ENCODE measurements at regions not wholly inside any gene's neighbourhood (a gene's known extent, or its start where the extent isn't known, plus 50 kb on each side); places are given as distances from the start of the nearest gene placed in this dataset.
A peak's percentile ranks its signal among the peaks of the same experiment; 100 is the strongest.

- Histone ChIP-seq H3K4me1 (no peaks in the 10 kb centered on the region), H3K27me3 (no peaks in the 10 kb centered on the region), H3K9me3 (no peaks in the 10 kb centered on the region), H3K27ac (no peak overlapping the region), H3K36me3 (no peaks in the 10 kb centered on the region), H3K4me3 (no peak overlapping the region)
- WGBS, 2 donors, result 63 to 82% methylated on average over 4 of the region's 4 CpGs
- TF ChIP-seq POLR2A (IDR thresholded peaks at IDR 0.05) (no peak), CTCF (IDR thresholded peaks at IDR 0.05) (no peak), POLR2AphosphoS5 (IDR thresholded peaks at IDR 0.05) (no peak), EP300 (IDR thresholded peaks at IDR 0.05) (no peak)
- no peak for DNase-seq
- ATAC-seq (ENCODE audit: low FRiP score in 2 of 2), result peak in 1 of 2 donors; percentile 38
Observed at GRCh38 chr1:222107975-222108374, 366.1 kb upstream of the DUSP10 start.

GRCh38 chr1:222107267-222107666, 365.4 kb upstream of the DUSP10 start:
- ATAC-seq (ENCODE audit: low FRiP score in 2 of 2) (no peak), DNase-seq (no peak)
- H3K4me3 ChIP-seq, result no peak overlapping the region
- H3K4me1 ChIP-seq, result no peaks in the 10 kb centered on the region
- 66 to 82% methylated on average over 5 of the region's 5 CpGs for WGBS, 2 donors
- H3K36me3 ChIP-seq, result no peaks in the 10 kb centered on the region
- H3K27me3 ChIP-seq, result no peaks in the 10 kb centered on the region
- H3K9me3 ChIP-seq, result no peaks in the 10 kb centered on the region
- TF ChIP-seq POLR2A (IDR thresholded peaks at IDR 0.05) (no peak), CTCF (IDR thresholded peaks at IDR 0.05) (no peak), POLR2AphosphoS5 (IDR thresholded peaks at IDR 0.05) (no peak), EP300 (IDR thresholded peaks at IDR 0.05) (no peak)
- no peak overlapping the region for H3K27ac ChIP-seq

- no peak for DNase-seq
- ATAC-seq (ENCODE audit: low FRiP score in 2 of 2), result no peak
- no peak overlapping the region for H3K4me3 ChIP-seq
- H3K27ac ChIP-seq, result no peak overlapping the region
- no peaks in the 10 kb centered on the region for H3K27me3 ChIP-seq
- no peaks in the 10 kb centered on the region for H3K4me1 ChIP-seq
- WGBS, 2 donors, result 54 to 57% methylated on average over 5 of the region's 5 CpGs
- no peaks in the 10 kb centered on the region for H3K36me3 ChIP-seq
- TF ChIP-seq POLR2A (IDR thresholded peaks at IDR 0.05) (no peak), POLR2AphosphoS5 (IDR thresholded peaks at IDR 0.05) (no peak), CTCF (IDR thresholded peaks at IDR 0.05) (no peak), EP300 (IDR thresholded peaks at IDR 0.05) (no peak)
- H3K9me3 ChIP-seq, result no peaks in the 10 kb centered on the region
Observed at GRCh38 chr1:222106377-222106776, 364.5 kb upstream of the DUSP10 start.

GRCh38 chr1:222105861-222106260, 364.0 kb upstream of the DUSP10 start:
- TF ChIP-seq POLR2A (IDR thresholded peaks at IDR 0.05), result no peak
- TF ChIP-seq EP300 (IDR thresholded peaks at IDR 0.05), result no peak
- TF ChIP-seq POLR2AphosphoS5 (IDR thresholded peaks at IDR 0.05), result no peak
- TF ChIP-seq CTCF (IDR thresholded peaks at IDR 0.05), result no peak
- H3K27me3 ChIP-seq, result no peaks in the 10 kb centered on the region
- no peak overlapping the region for H3K4me3 ChIP-seq
- H3K4me1 ChIP-seq, result no peaks in the 10 kb centered on the region
- no peaks in the 10 kb centered on the region for H3K9me3 ChIP-seq
- 95 to 97% methylated on average over 4 of the region's 4 CpGs for WGBS, 2 donors
- H3K36me3 ChIP-seq, result no peaks in the 10 kb centered on the region
- no peak overlapping the region for H3K27ac ChIP-seq
- ATAC-seq (ENCODE audit: low FRiP score in 2 of 2) (no peak), DNase-seq (no peak)

GRCh38 chr1:222105393-222105737, 363.5 kb upstream of the DUSP10 start:
- DNase-seq (no peak), ATAC-seq (ENCODE audit: low FRiP score in 2 of 2) (no peak)
- Histone ChIP-seq H3K27ac (no peak overlapping the region), H3K9me3 (no peaks in the 10 kb centered on the region), H3K36me3 (no peaks in the 10 kb centered on the region), H3K4me3 (no peak overlapping the region), H3K4me1 (no peaks in the 10 kb centered on the region), H3K27me3 (no peaks in the 10 kb centered on the region)
- TF ChIP-seq POLR2A (IDR thresholded peaks at IDR 0.05) (no peak), EP300 (IDR thresholded peaks at IDR 0.05) (no peak), POLR2AphosphoS5 (IDR thresholded peaks at IDR 0.05) (no peak)
- 67 to 93% methylated on average over 1 of the region's 1 CpG for WGBS, 2 donors
